ELR (cell line): ENCODE measurements at regions not wholly inside any gene's neighbourhood (a gene's known extent, or its start where the extent isn't known, plus 50 kb on each side); places are given as distances from the start of the nearest gene placed in this dataset.

Experiments
- DNase-seq: peaks from one replicate; pipeline ENCODE4 v3.0.0-alpha.2; 2015; ENCODE audit warnings: low read depth

GRCh38 chr5:20276061-20276958 lies 288.3 kb upstream of the CDH18 start:
- peak; percentile 84 for DNase-seq

- DNase-seq: no peak
Observed at GRCh38 chr5:20266066-20266465, 278.1 kb upstream of the CDH18 start.

DNA sequence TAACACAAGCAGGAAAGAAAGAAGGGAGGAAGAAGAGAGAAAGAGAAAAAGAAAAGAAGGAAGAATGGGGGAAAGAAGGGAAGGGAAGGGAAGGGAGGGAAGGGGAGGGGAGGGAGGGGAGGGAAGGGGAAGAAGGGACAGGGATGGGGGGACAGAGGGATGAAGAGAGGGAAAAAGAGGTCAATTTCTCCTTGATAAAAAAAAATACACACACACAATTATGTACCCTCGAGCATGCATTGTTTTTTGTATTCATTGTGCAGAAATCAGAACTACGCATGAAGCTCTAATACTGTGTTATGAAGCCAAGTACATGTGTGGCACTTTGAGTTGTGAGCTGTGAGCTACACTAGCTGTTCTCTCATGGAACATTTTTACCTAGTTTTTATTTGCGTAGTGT lies 274.9 kb upstream of the CDH18 start:
- no peak for DNase-seq

DNA sequence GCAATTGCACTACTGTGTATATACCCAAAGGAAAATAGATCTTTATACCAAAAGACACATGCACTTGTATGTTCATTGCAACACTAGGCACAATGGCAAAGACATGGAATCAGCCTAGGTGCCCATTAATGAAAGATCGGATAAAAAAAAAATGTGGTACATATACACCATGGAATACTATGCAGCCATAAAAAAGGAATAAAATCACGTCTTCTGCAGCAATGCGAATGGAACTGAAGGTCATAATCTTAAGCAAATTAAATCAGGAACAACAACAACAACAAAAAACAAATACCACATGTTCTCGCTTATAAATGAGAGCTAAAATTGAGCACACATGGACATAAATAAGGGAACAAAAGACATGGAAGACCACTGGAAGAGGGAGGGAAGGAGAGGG lies 266.7 kb upstream of the CDH18 start:
- DNase-seq: no peak

DNA sequence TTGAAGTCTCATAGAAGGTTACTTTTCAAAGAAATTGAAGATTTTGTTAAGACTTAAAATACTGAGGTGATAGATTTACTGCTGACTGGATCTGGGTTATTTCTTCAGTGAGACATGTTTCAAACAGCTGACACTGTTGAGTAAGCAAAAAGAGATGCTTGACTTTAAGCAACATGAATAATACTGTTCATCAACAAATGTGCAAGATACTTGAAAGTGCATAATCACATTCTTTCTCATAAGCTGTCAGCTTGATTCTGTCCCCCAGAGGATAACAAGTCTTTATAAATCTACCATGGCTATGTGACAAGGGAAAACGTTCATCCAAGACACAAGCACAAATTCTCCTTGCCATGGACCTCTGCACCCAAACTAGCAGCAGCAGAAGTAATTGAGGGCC lies 260.1 kb upstream of the CDH18 start:
- no peak for DNase-seq

DNA sequence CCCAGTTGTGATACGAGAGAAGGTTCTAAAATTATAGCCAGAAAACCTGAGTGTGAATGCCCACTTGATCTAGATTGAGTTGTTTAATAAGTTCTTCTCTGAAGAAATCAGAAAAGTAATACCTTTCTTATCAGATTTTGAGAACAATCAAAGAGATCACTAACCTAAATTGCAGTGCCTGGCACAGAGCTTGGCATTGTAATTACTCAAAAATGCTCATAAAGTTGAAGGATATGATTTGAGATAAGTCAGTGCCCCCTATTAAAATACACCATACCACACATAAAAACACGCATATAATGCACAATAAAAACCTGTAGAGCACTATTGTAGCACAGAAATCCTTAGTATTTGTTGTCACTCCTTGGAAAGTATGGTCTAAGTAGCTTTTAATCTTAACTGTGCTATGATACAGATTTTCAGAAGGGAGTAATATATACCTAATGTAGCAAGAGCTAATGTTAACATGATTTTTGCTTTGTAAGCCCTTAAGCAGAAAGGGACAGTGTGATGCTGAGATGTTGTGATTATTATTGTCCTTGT lies 257.5 kb upstream of the CDH18 start:
- DNase-seq: no peak

GRCh38 chr5:20241351-20241750 lies 253.4 kb upstream of the CDH18 start:
- no peak for DNase-seq

- peak; percentile 8 for DNase-seq
Observed at GRCh38 chr5:20231040-20231439, 243.0 kb upstream of the CDH18 start.

DNA sequence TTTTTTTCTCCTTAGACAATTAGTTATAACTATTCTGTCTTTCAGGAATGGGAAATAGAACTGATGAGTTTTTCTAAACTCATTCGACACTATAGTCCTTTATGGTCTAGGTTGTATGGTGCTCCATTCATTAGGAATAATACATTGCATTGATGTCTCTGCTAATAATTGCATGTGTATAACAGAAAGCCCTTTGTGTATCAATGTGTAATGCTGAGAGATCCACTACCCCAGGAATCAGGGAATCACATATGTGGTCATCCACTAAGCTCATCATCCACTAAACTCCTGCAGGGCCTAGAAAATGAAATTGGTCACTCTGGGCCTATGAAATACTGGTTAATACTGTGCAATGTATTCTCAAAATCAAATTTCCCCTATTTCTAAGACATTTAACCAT lies 242.0 kb upstream of the CDH18 start:
- no peak for DNase-seq

DNA sequence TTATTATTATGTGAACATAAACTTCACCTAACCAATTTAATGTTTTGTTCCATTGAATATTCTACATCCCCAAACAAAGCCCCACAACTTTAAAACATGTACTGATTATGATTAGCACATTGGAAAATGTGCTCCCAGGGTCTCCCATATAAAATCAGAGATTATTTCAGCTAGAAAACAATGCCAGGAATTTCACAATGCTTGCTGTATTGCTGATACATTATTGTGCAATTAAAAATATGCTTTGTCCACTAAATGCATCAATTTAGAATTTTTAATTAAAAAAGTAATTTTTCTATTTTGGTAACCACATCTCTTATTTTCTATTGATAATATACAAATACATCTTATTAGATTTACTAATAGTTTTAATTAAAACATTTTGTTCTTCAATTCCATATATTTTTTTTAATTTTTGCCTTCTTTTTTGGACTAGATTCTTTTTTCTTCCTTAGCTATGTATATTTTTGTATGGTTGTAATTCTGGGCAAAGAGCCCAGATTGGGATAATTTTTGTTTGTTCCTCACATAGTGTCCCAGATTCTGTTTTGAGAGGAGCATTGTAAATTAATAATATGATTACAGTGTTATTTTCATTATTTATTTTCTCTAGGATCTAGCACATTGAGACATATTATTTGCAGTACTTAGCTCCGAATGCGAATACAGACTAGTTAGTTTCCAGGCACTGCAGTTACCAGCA lies 241.5 kb upstream of the CDH18 start:
- DNase-seq: no peak

DNA sequence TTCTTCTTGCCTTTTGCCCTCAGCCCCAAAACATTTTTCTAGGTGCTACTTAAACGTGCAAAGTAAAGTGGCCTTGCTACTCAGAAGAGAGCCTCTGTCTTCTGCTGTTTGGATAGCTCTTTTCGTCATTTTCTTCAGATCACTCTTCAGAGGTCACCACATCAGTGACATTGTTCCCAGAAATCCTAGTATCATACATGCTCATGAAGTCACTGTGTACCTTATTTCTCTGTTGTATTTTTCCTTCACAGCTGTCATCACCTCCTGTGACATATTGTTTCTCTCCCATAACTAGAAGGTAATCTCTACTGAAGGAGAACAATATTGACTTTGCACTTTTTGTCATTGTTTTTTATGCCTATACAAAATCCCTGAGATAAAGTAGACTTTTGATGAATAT lies 237.0 kb upstream of the CDH18 start:
- DNase-seq: no peak

- DNase-seq: no peak
Observed at GRCh38 chr5:20224046-20224445, 236.0 kb upstream of the CDH18 start.

- no peak for DNase-seq
Observed at GRCh38 chr5:20223451-20223850, 235.5 kb upstream of the CDH18 start.

DNA sequence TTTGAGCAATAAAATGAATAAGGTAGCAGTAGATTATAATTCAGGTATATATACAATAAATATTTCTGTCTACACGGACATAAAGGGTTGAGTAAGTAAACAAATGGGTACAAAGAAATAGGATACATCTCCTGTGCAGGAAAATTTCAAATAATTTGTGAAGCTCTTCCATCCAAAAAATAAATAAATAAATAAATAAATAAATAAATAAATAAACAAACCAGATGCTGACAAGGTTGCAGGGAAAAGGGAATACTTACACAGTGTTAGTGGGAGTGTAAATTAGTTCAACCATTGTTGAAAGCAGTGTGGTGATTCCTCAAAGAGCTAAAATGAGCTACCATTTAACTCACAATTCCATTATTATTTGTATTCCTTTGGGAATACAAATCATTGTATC lies 227.3 kb upstream of the CDH18 start:
- no peak for DNase-seq

DNA sequence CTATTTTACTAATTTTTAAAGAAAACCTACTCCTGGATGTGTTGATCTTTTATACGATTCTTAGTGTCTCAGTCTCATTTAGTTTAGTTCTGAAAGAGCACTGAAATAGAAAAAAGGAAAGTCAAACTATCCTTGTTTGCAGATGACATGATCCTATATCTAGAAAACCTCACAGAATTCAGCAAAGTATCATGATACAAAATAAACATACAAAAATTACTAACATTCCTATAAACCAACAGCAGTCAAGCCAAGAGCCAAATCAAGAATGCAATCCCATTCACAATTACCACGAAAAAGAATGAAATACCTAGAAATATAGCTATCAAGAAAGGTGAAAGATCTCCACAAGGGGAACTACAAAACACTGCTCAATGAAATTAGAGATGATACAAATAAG lies 225.8 kb upstream of the CDH18 start:
- no peak for DNase-seq

DNA sequence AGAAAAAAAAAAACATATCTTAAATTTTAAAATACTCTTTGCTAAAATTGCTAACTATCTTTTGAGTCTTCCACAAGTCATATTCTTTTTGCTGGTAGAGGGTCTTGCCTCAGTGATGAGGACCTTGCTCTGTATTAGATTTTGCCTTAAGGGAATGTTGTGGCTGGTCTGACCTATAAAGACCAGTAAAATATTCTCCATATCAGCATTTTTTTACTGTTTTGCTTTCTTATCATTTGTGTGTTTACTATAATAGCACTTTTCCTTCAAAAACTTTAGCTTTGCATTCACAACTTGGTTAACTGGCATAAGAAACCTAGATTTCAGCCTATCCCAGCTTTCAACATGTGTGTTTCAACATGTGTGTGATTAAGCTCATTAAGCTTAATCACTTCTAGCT lies 224.7 kb upstream of the CDH18 start:
- DNase-seq: no peak

DNA sequence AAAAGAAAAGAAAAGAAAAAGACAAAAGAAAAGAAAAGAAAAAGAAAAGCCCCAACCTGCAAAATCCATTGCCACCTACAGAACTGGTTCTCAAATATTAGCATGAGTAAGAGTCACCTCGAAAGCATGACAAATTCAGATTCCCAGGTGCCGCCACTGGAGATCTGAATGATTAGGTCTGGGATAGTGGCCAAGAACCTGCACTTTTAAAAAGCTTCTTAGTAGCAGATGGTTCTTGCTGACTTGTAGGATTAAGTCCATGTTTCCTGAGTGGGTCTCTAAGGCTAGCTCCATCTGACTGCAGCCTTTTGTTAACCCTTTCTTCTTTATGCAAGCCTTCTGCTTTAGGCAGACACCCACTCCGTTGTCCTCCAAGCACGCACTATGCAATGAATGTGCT lies 178.5 kb upstream of the CDH18 start:
- no peak for DNase-seq

- no peak for DNase-seq
Observed at GRCh38 chr5:20158006-20158405, 170.0 kb upstream of the CDH18 start.

- DNase-seq: no peak
Observed at GRCh38 chr5:20157089-20157488, 169.1 kb upstream of the CDH18 start.

DNA sequence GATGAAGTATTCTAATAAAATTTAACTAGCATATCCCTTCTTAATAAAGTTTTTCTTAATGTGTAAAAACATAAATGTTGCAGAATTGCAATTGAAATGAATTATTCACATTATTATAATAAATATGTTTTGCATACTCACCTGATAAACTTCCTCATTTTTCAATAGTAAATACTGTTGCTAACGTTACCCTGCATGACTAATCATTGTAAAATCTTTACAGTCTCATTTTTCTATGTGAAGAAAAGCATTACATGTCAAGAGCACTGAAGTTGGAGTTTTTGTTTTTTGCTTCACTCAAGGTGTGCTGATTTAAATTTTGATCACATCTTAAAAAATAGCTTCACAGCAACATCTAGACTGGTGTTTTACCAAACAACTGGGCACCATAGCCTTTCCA lies 157.2 kb upstream of the CDH18 start:
- peak; percentile 2 for DNase-seq

DNA sequence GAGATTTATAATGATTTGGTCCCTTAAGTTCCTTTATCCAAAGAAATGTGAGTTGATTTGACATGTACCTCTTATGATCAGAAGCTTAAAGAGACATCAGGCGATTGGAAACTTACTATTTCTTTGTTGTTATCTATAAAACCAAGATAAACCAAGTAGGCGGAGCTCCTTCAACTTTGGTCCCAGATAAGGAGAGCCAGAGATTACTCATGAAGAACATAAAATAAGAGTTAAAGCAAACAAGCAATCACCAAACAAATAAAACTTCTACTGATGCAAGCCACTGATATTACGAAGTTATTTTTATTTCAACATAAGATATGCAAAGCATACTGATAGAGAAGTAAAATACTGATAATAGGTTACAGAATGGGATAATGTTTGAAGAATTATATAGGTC lies 141.5 kb upstream of the CDH18 start:
- DNase-seq: no peak

- no peak for DNase-seq
Observed at GRCh38 chr5:20128343-20128742, 140.3 kb upstream of the CDH18 start.

- DNase-seq: no peak
Observed at GRCh38 chr5:20114526-20114925, 126.5 kb upstream of the CDH18 start.
